HepG2 (cell line): ENCODE measurements at regions not wholly inside any gene's neighbourhood (a gene's known extent, or its start where the extent isn't known, plus 50 kb on each side); places are given as distances from the start of the nearest gene placed in this dataset.
A peak's percentile ranks its signal among the peaks of the same experiment; 100 is the strongest.

ENCODE experiments used
- ATAC-seq: fragments of 200-7000 bp; cut with Tn5 transposase; 3 replicates; pipeline ENCODE4 v1.9.1; 2020; ENCODE audit warnings: mild to moderate bottlenecking, moderate library complexity
- BruUV-seq: library from RNA; stranded (reverse); fragments of 400-500 nt; replicated peaks from 2 replicates; lab custom pipeline; 2021; lab: Mats Ljungman, UMichigan
- CTCF ChIA-PET: fragments of 300-600 bp; formaldehyde crosslinking; extraction: SDS; loops from one replicate; lab custom pipeline; 2021; ENCODE audit warnings: low total read pairs, inconsistent platforms, low intra/inter-chr PET ratio; lab: Yijun Ruan, JAX
- POLR2A ChIA-PET: fragments of 350-600 bp; sonication (Branson Sonifier 250); formaldehyde crosslinking; loops from one replicate; lab custom pipeline; 2020; ENCODE audit warnings: antibody characterized with exemption, inconsistent platforms; lab: Yijun Ruan, JAX
- DNase-seq: peaks from one replicate; pipeline ENCODE4 v3.0.0-alpha.2; 2015; ENCODE audit warnings: low spot score
- FAIRE-seq: peaks from 3 replicates; lab custom pipeline; 2011; peaks lifted over from hg19 to GRCh38; lab: Jason Lieb, UNC
- H2AFZ ChIP-seq: one replicate; pipeline ENCODE4 v1.6.1; 2011; ENCODE audit warnings: low read length, inconsistent platforms
- H3K27ac ChIP-seq: fragments of 300-600 bp; 3 replicates; pipeline ENCODE4 v1.8.0; 2011; ENCODE audit warnings: mixed run types, mild to moderate bottlenecking, mixed read lengths, low read length, inconsistent platforms; ENCODE audit not compliant: insufficient read depth; ENCODE audit errors: extremely low read length
- H3K27me3 ChIP-seq, 2 experiments: fragments of 200-600 bp in 1 of 2; 2 replicates in 1 of 2; 3 replicates in 1 of 2; pipeline versions ENCODE4 v1.6.0 to v1.8.0; 2011; ENCODE audit warnings: low read length in 2 of 2, mild to moderate bottlenecking in 2 of 2, moderate library complexity in 2 of 2, inconsistent platforms in 1 of 2; ENCODE audit not compliant: insufficient read depth in 2 of 2, control insufficient read depth in 1 of 2
- H3K36me3 ChIP-seq, 2 experiments: fragments of 200-600 bp in 1 of 2; replicated peaks in 1 of 2; 2 replicates in 1 of 2; 3 replicates in 1 of 2; pipeline versions ENCODE4 v1.5.1 to v1.8.0; 2011; ENCODE audit warnings: low read length in 2 of 2, inconsistent platforms in 1 of 2; ENCODE audit not compliant: insufficient read depth in 2 of 2, control insufficient read depth in 1 of 2
- H3K4me1 ChIP-seq: 2 replicates; pipeline ENCODE4 v1.5.1; 2012; ENCODE audit warnings: low read length, inconsistent platforms; ENCODE audit not compliant: insufficient read depth
- H3K4me2 ChIP-seq: 2 replicates; pipeline ENCODE4 v1.6.0; 2011; ENCODE audit warnings: low read depth, low read length, inconsistent platforms
- H3K4me3 ChIP-seq, 3 experiments: fragments of 200-600 bp in 1 of 3; sonication (generic), shearing (Covaris generic) in 1 of 3; replicated peaks in 1 of 3; 2 replicates each; pipeline ENCODE4 v1.5.1; 2011 to 2016; ENCODE audit warnings: low read length in 3 of 3, inconsistent platforms in 2 of 3, low read depth in 2 of 3, mild to moderate bottlenecking in 2 of 3, control low read depth in 1 of 3, mixed read lengths in 1 of 3; ENCODE audit not compliant: insufficient read depth in 1 of 3
- H3K79me2 ChIP-seq: one replicate; pipeline ENCODE4 v1.6.1; 2011; ENCODE audit warnings: low read length, inconsistent platforms; ENCODE audit not compliant: insufficient read depth
- H3K9ac ChIP-seq: 2 replicates; pipeline ENCODE4 v1.6.0; 2011; ENCODE audit warnings: mild to moderate bottlenecking, low read depth, low read length, inconsistent platforms; ENCODE audit not compliant: insufficient read depth
- H3K9me3 ChIP-seq: 2 replicates; pipeline ENCODE4 v1.5.1; 2012; ENCODE audit warnings: mild to moderate bottlenecking, low read length
- H4K20me1 ChIP-seq: 2 replicates; pipeline ENCODE4 v1.6.0; 2011; ENCODE audit warnings: inconsistent platforms, mild to moderate bottlenecking, low read length, moderate library complexity; ENCODE audit not compliant: insufficient read depth
- BRCA1 ChIP-seq: sonication (generic); formaldehyde crosslinking; IDR thresholded peaks from 2 replicates; pipeline ENCODE4 v1.4.0; 2020; ENCODE audit warnings: missing genetic modification reagents
- CHD2 ChIP-seq: IDR thresholded peaks from 2 replicates; pipeline ENCODE4 v1.6.1; 2011; ENCODE audit warnings: low read depth, low read length, improper control_type of control experiment
- CREM ChIP-seq, 2 experiments: sonication (generic) in 1 of 2; formaldehyde crosslinking in 1 of 2; IDR thresholded peaks; 2 replicates each; pipeline versions ENCODE4 v1.4.0 to v1.6.1; 2016 to 2020; ENCODE audit warnings: antibody characterized with exemption in 1 of 2, mild to moderate bottlenecking in 1 of 2, missing genetic modification reagents in 1 of 2
- FLYWCH1 ChIP-seq: sonication (generic); formaldehyde crosslinking; IDR thresholded peaks from 2 replicates; pipeline ENCODE4 v1.8.1; 2023; ENCODE audit warnings: mild to moderate bottlenecking, missing genetic modification reagents
- FOXO1 ChIP-seq: sonication (generic); formaldehyde crosslinking; IDR thresholded peaks from 2 replicates; pipeline ENCODE4 v1.4.0; 2020; ENCODE audit warnings: missing genetic modification reagents
- GABPA ChIP-seq, 2 experiments: IDR thresholded peaks; 2 replicates each; pipeline ENCODE4 v1.6.1; 2011 to 2016; ENCODE audit warnings: low read depth in 2 of 2, low read length in 1 of 2, missing biosample characterization in 1 of 2, missing genetic modification characterization in 1 of 2
- GTF3A ChIP-seq: sonication (generic); formaldehyde crosslinking; conservative IDR thresholded peaks from 2 replicates; pipeline ENCODE4 v1.4.0; 2020; ENCODE audit warnings: mild to moderate bottlenecking, missing genetic modification reagents
- HMG20A ChIP-seq: IDR thresholded peaks from 2 replicates; pipeline ENCODE4 v1.6.1; 2016; ENCODE audit warnings: borderline replicate concordance
- HOXA7 ChIP-seq: sonication (generic); formaldehyde crosslinking; IDR thresholded peaks from 2 replicates; pipeline ENCODE4 v1.8.1; 2022; ENCODE audit warnings: mild to moderate bottlenecking, missing genetic modification reagents, moderate library complexity
- KDM4B ChIP-seq: sonication (generic); formaldehyde crosslinking; IDR thresholded peaks from 2 replicates; pipeline ENCODE4 v1.4.0; 2020; ENCODE audit warnings: missing genetic modification reagents
- KLF9 ChIP-seq: IDR thresholded peaks from 2 replicates; pipeline ENCODE4 v1.6.1; 2016; ENCODE audit warnings: low read depth
- MIER2 ChIP-seq: IDR thresholded peaks from 2 replicates; pipeline ENCODE4 v1.6.1; 2016; ENCODE audit warnings: missing biosample characterization, missing genetic modification reagents
- MXD4 ChIP-seq: IDR thresholded peaks from 2 replicates; pipeline ENCODE4 v1.6.1; 2016; ENCODE audit warnings: mild to moderate bottlenecking, missing biosample characterization, missing genetic modification reagents
- PITX1 ChIP-seq: sonication (generic); formaldehyde crosslinking; IDR thresholded peaks from 2 replicates; pipeline ENCODE4 v1.5.1; 2020; ENCODE audit warnings: mild to moderate bottlenecking, missing genetic modification reagents
- SP5 ChIP-seq: IDR thresholded peaks from 2 replicates; pipeline ENCODE4 v1.6.1; 2016; ENCODE audit warnings: low read depth, borderline replicate concordance
- ZBTB1 ChIP-seq: sonication (generic); formaldehyde crosslinking; IDR thresholded peaks from 2 replicates; pipeline ENCODE4 v1.4.0; 2020; ENCODE audit warnings: missing genetic modification reagents, borderline replicate concordance
- ZFY ChIP-seq: sonication (generic); formaldehyde crosslinking; IDR thresholded peaks from 2 replicates; pipeline ENCODE4 v1.4.0; 2020; ENCODE audit warnings: missing genetic modification reagents
- ZNF207 ChIP-seq: fragments of 450-650 bp; IDR thresholded peaks from 2 replicates; pipeline ENCODE4 v1.6.1; 2016; ENCODE audit warnings: antibody characterized with exemption, borderline replicate concordance
- ZNF703 ChIP-seq: sonication (generic); formaldehyde crosslinking; IDR thresholded peaks from 2 replicates; pipeline ENCODE4 v1.5.1; 2020; ENCODE audit warnings: missing genetic modification reagents, mild to moderate bottlenecking, moderate library complexity, borderline replicate concordance
- ZSCAN29 ChIP-seq: sonication (generic); formaldehyde crosslinking; conservative IDR thresholded peaks from 2 replicates; pipeline ENCODE4 v1.4.0; 2020; ENCODE audit warnings: mild to moderate bottlenecking, missing genetic modification reagents
- WGBS: methylation state at CpG from one replicate; pipeline ENCODE4 v1.1.6; 2017; ENCODE audit warnings: low lambda C conversion rate; 5-methylcytosine and 5-hydroxymethylcytosine counted together
- in situ Hi-C: cut with HindIII; loops from 2 replicates; pipeline ENCODE4 v1.10.0; 2017; ENCODE audit warnings: low pct_unique_long_range_greater_than_20kb; ENCODE audit not compliant: extremely low pct_ligation_motif_present
- intact Hi-C: fragments of 100-400 bp; cut with micrococcal nuclease; formaldehyde crosslinking; loops from one replicate; pipeline ENCODE4 v1.10.0; 2022; ENCODE audit not compliant: unreplicated experiment
- TF ChIP-seq, protein P1 (sequence below): sonication (generic); formaldehyde crosslinking; IDR thresholded peaks from 2 replicates; pipeline ENCODE4 v1.5.0; 2020; ENCODE audit warnings: mild to moderate bottlenecking, low read depth, missing genetic modification reagents, borderline replicate concordance
- TF ChIP-seq, protein P2 (sequence below): sonication (generic); formaldehyde crosslinking; IDR thresholded peaks from 2 replicates; pipeline ENCODE4 v1.4.0; 2020; ENCODE audit warnings: missing genetic modification reagents
- TF ChIP-seq, protein P3 (sequence below): sonication (generic); formaldehyde crosslinking; conservative IDR thresholded peaks from 2 replicates; pipeline ENCODE4 v1.5.0; 2020; ENCODE audit warnings: missing genetic modification reagents
- TF ChIP-seq, protein P4 (sequence below): sonication (generic); formaldehyde crosslinking; IDR thresholded peaks from 2 replicates; pipeline ENCODE4 v1.5.1; 2020; ENCODE audit warnings: missing genetic modification reagents, mild to moderate bottlenecking, borderline replicate concordance

DNA sequence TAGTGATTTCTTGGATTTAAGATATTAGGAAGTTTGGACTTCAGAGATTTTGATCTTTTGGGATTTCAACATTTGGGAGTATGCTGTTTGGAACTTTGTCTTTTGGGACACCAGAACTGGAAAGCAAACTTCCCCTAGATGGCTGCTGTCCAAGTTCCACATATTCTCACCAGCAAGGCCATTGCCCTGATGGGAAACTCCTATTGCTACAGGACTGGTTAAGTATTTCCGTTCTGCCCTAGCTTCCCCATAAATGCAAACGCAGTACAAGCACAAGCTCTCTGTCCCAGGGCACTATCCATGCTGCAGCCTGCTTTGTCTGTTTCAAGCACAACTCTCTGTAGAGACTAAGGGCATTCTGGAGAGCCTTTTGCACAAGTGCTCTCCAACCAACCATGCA, 79.3 kb upstream of the SLC25A13 start:
- POLR2A ChIA-PET, result no interaction called here
- CTCF ChIA-PET, result no interaction called here
- peak; percentile 88 for FAIRE-seq
- TF ChIP-seq CREM (IDR thresholded peaks at IDR 0.05), result no peak
- no peak for TF ChIP-seq CREM (CRISPR knock-in tag; IDR thresholded peaks at IDR 0.05)
- TF ChIP-seq GABPA (IDR thresholded peaks at IDR 0.05; ENCODE audit: low read depth, low read length), result no peak
- 0 out of 2 replicates have a peak, but pooled peaks have one; percentile 23 for TF ChIP-seq GABPA (CRISPR knock-in tag; IDR thresholded peaks at IDR 0.05; ENCODE audit: low read depth)
- TF ChIP-seq, protein P1, sequence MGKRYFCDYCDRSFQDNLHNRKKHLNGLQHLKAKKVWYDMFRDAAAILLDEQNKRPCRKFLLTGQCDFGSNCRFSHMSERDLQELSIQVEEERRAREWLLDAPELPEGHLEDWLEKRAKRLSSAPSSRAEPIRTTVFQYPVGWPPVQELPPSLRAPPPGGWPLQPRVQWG, result no peak
- TF ChIP-seq GTF3A (CRISPR knock-in tag), result no peak
- TF ChIP-seq ZNF207, result no peak
- no peak for TF ChIP-seq HOXA7
- TF ChIP-seq MXD4 (CRISPR knock-in tag), result no peak
- TF ChIP-seq, protein P2, sequence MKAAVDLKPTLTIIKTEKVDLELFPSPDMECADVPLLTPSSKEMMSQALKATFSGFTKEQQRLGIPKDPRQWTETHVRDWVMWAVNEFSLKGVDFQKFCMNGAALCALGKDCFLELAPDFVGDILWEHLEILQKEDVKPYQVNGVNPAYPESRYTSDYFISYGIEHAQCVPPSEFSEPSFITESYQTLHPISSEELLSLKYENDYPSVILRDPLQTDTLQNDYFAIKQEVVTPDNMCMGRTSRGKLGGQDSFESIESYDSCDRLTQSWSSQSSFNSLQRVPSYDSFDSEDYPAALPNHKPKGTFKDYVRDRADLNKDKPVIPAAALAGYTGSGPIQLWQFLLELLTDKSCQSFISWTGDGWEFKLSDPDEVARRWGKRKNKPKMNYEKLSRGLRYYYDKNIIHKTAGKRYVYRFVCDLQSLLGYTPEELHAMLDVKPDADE (CRISPR knock-in tag), result no peak
- TF ChIP-seq HMG20A (CRISPR knock-in tag), result no peak
- no peak for TF ChIP-seq ZBTB1 (CRISPR knock-in tag)
- no peak for TF ChIP-seq ZSCAN29 (CRISPR knock-in tag)
- TF ChIP-seq, protein P3, sequence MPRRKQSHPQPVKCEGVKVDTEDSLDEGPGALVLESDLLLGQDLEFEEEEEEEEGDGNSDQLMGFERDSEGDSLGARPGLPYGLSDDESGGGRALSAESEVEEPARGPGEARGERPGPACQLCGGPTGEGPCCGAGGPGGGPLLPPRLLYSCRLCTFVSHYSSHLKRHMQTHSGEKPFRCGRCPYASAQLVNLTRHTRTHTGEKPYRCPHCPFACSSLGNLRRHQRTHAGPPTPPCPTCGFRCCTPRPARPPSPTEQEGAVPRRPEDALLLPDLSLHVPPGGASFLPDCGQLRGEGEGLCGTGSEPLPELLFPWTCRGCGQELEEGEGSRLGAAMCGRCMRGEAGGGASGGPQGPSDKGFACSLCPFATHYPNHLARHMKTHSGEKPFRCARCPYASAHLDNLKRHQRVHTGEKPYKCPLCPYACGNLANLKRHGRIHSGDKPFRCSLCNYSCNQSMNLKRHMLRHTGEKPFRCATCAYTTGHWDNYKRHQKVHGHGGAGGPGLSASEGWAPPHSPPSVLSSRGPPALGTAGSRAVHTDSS, result no peak
- TF ChIP-seq, protein P4, sequence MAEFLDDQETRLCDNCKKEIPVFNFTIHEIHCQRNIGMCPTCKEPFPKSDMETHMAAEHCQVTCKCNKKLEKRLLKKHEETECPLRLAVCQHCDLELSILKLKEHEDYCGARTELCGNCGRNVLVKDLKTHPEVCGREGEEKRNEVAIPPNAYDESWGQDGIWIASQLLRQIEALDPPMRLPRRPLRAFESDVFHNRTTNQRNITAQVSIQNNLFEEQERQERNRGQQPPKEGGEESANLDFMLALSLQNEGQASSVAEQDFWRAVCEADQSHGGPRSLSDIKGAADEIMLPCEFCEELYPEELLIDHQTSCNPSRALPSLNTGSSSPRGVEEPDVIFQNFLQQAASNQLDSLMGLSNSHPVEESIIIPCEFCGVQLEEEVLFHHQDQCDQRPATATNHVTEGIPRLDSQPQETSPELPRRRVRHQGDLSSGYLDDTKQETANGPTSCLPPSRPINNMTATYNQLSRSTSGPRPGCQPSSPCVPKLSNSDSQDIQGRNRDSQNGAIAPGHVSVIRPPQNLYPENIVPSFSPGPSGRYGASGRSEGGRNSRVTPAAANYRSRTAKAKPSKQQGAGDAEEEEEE (CRISPR knock-in tag), result no peak
- no peak for TF ChIP-seq KDM4B (CRISPR knock-in tag)
- no peak for TF ChIP-seq BRCA1
- TF ChIP-seq ZFY, result no peak
- no peak for TF ChIP-seq CHD2
- no peak for TF ChIP-seq SP5
- TF ChIP-seq FOXO1 (CRISPR knock-in tag), result no peak
- TF ChIP-seq KLF9 (CRISPR knock-in tag), result no peak
- no peak for TF ChIP-seq FLYWCH1 (CRISPR knock-in tag)
- 0 out of 2 replicates have a peak, but pooled peaks have one; percentile 24 for TF ChIP-seq MIER2 (CRISPR knock-in tag)
- no peak for TF ChIP-seq ZNF703 (CRISPR knock-in tag)
- no peak for TF ChIP-seq PITX1 (CRISPR knock-in tag)

More for the DNA sequence above, 79.3 kb upstream of the SLC25A13 start:
- 0 out of 2 replicates have a peak, but pooled peaks cover 4% of the 10 kb centered on the region for H3K9me3 ChIP-seq
- peak; percentile 50 for DNase-seq
- intact Hi-C loops (no loop called here), in situ Hi-C loops (no loop called here)
- no peak overlapping the region for H3K9ac ChIP-seq
- BruUV-seq, result no TSS peak
- no peaks in the 10 kb centered on the region for H3K79me2 ChIP-seq
- no peak overlapping the region for H3K4me2 ChIP-seq
- H3K4me3 ChIP-seq, result no peak overlapping the region
- peaks cover 24% of the 10 kb centered on the region for H3K4me1 ChIP-seq
- H3K27me3 ChIP-seq, result no peaks in the 10 kb centered on the region
- H2AFZ ChIP-seq, result no peak overlapping the region
- ATAC-seq, result peak; percentile 94
- H3K36me3 ChIP-seq, result no peaks in the 10 kb centered on the region
- no peak overlapping the region for H3K27ac ChIP-seq
- H4K20me1 ChIP-seq, result no peaks in the 10 kb centered on the region
- 0% methylated on average over 1 of the region's 2 CpGs for WGBS
